Body of pancreas (tissue), 4 donors: ENCODE measurements at regions not wholly inside any gene's neighbourhood (a gene's known extent, or its start where the extent isn't known, plus 50 kb on each side); places are given as distances from the start of the nearest gene placed in this dataset.

ENCODE experiments used
- CTCF ChIP-seq, 7 experiments: fragments of 450-650 bp in 4 of 7; fragments of 200-600 bp in 3 of 7; sonication (generic) in 3 of 7; IDR thresholded peaks; one replicate each; pipeline ENCODE4 v1.5.1; 2016 to 2019; ENCODE audit warnings: antibody characterized with exemption in 7 of 7
- POLR2A ChIP-seq, 3 donors: fragments of 450-650 bp; IDR thresholded peaks; one replicate each; pipeline ENCODE4 v1.6.1; 2016; ENCODE audit warnings: antibody characterized with exemption in 3 of 3, mild to moderate bottlenecking in 2 of 3

DNA sequence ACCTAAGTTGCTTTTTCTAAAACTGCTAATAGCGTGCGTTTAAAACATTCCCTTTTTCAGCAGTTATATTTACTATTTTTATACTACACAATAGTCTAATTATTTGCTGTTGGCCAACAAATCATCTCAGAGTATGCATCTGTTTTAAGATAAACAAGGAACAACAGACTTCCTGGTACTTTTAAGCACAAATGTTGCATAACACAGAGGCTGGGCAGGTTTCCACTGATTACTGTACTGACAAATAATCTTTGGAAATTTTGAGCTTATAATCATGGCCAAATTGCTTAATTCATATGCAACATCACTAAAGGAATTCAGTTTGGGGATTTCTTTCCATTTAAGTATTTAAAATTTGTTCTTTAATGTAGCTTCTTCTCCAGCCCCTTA lies 737.4 kb upstream of the SALL3 start:
- TF ChIP-seq CTCF (IDR thresholded peaks at IDR 0.05) (no peak), POLR2A (IDR thresholded peaks at IDR 0.05) (no peak)
